H7 (cell line): ENCODE measurements at regions not wholly inside any gene's neighbourhood (a gene's known extent, or its start where the extent isn't known, plus 50 kb on each side); places are given as distances from the start of the nearest gene placed in this dataset.
"Not testable (repeated sequence)": the region's sequence is repeated elsewhere in the genome, so short reads cannot be mapped to it uniquely, and the experiment has no call there.

ENCODE experiments used
- DNase-seq: peaks from one replicate; pipeline ENCODE4 v3.0.0; 2012
- H3K27me3 ChIP-seq: 2 replicates; pipeline ENCODE4 v1.6.0; 2011; ENCODE audit warnings: mild to moderate bottlenecking, low read length; ENCODE audit not compliant: control insufficient read depth, insufficient read depth
- H3K36me3 ChIP-seq: replicated peaks from 2 replicates; pipeline ENCODE4 v1.5.1; 2011; ENCODE audit warnings: low read length; ENCODE audit not compliant: control insufficient read depth, insufficient read depth
- H3K4me3 ChIP-seq: 2 replicates; pipeline ENCODE4 v1.5.1; 2011; ENCODE audit warnings: low read depth, mild to moderate bottlenecking, control low read depth, low read length, moderate library complexity; ENCODE audit not compliant: insufficient read depth

GRCh38 chr1:55801481-55801880 is 586.3 kb upstream of the USP24 start:
- Histone ChIP-seq H3K4me3 (no peak overlapping the region), H3K36me3 (no peaks in the 10 kb centered on the region), H3K27me3 (no peaks in the 10 kb centered on the region)
- no peak for DNase-seq

GRCh38 chr1:55800503-55800902 is 585.3 kb upstream of the USP24 start:
- Histone ChIP-seq H3K27me3 (no peaks in the 10 kb centered on the region), H3K4me3 (no peak overlapping the region), H3K36me3 (no peaks in the 10 kb centered on the region)
- DNase-seq, result no peak

DNA sequence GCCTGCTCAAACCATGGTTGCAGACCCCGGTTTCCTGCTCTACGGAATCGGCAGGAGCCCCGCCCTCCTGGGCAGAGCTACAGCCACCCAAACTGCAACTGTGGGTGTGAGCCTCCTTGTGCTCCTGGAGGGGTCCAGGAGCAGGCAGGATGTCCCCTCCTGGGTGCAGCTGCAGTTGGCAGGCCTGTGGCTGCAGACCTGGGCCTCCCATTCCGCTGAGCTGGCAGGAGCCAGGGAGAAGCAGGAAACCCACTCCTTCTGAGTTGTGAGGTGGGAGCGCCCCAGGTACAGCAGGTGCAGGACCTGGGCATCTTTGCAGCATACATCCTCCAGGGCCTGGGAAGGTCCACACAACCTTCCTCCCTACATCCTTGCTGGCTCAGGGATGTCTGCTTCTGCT is 578.7 kb upstream of the USP24 start:
- no peak overlapping the region for H3K4me3 ChIP-seq
- H3K27me3 ChIP-seq, result no peaks in the 10 kb centered on the region
- DNase-seq, result no peak
- no peaks in the 10 kb centered on the region for H3K36me3 ChIP-seq

DNA sequence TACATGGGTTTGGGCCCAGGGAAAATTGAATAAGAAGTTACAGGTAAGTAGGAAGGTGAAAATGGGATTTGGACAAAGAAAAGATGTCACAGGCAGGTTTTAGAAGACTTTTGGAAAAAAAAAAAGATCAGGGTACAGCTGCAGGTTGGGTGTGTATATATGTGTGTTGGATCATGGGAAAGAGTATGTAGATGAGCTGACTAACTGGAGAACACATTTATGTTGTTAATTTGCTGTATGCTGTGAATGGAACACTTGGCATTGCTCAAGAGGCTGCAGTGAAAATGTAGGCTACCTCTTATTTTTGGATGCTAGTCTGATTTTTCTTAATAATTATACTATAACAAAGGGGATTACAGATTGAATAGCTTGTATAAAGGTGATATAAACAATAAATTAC is 577.7 kb upstream of the USP24 start:
- no peaks in the 10 kb centered on the region for H3K27me3 ChIP-seq
- H3K4me3 ChIP-seq, result no peak overlapping the region
- DNase-seq, result no peak
- no peaks in the 10 kb centered on the region for H3K36me3 ChIP-seq

DNA sequence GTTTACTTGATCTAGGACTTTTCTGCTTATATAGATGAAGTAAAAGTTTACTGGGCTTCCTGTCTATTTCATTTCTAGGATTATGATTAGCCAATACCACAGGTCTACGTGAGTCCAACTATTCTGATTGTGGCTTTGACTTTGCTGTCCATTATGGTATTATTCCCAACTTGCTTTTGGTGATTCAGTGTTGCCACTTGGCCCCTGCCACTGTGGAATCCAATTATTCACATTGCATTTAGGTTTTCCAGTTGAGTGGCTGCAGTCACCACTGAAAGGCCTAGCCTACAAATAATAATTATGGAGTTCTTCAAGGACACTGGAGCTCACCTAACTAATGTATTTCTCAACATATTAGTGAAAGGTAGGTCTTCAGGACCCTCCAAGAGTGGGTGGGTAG is 574.3 kb upstream of the USP24 start:
- DNase-seq, result no peak
- Histone ChIP-seq H3K4me3 (no peak overlapping the region), H3K27me3 (no peaks in the 10 kb centered on the region), H3K36me3 (no peaks in the 10 kb centered on the region)

DNA sequence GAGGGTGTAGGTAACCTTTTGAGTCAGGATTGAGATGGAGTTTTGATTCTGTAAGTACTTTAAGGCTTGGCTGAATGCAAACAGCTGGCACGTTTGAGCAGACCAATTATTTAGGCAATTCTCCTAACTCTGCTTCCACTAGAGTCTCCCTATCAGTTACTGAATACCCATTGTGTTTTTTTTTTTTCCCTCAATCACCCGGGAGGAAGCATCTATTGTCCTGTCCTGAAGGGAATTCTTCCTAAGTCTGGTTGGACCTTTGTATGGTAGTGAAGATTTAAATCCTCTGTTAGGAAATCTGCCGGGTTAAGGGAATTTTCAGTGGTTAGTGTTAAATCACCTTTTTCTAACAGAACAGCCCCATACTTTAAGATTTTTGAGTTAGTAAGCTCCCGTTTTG is 571.2 kb upstream of the USP24 start:
- Histone ChIP-seq H3K4me3 (no peak overlapping the region), H3K36me3 (no peaks in the 10 kb centered on the region), H3K27me3 (no peaks in the 10 kb centered on the region)
- no peak for DNase-seq

DNA sequence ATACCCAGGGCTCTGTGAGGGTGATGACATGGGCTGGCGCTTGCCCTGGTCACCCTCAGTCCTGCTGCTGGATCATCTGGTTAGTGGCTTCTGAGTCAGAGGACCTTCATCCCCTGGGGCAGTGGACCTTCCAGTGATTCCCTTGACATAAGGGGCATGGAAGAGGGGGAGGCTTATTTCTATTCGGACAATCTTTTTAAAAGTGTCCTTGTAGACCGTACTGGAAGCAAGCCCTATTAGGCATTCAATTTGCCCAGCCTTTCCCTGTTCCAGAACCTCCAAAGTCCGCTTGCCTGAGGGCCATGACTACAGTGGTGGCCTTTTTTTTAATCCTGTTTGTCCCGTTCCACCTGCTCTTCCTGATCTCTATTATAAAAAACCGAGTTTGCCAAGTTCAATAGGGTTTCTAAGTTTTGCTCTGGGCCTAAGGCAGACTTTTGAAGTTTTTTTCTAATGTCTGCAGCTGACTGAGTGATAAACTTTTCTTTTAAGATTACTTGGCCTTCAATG is 569.8 kb upstream of the USP24 start:
- not testable (repeated sequence) for H3K4me3 ChIP-seq, DNase-seq, H3K36me3 ChIP-seq, H3K27me3 ChIP-seq

DNA sequence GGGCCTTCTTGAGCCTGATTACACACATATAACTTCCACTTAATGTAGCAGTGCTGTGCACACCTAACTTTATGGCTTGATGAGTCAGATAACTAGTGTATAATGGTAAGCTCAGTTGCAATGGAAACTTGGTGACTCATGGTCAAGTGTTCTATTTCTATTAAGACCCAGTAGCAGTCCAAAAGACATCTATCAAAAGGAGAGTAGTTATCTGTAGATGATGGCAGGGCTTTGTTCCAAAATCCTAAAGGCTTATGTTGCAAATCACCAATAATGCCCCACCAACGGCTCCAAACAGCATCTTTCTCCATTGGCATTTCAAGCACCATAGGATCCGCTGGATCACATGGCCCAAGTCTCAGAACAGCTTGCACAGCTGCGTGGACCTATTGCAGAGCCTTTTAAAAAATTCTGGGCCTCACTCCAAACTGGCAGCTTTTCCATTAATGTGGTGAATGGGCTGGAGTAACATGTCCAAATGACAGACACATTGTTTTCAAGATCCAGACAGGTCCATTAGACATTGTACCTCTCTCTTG is 566.8 kb upstream of the USP24 start:
- no peak for DNase-seq

DNA sequence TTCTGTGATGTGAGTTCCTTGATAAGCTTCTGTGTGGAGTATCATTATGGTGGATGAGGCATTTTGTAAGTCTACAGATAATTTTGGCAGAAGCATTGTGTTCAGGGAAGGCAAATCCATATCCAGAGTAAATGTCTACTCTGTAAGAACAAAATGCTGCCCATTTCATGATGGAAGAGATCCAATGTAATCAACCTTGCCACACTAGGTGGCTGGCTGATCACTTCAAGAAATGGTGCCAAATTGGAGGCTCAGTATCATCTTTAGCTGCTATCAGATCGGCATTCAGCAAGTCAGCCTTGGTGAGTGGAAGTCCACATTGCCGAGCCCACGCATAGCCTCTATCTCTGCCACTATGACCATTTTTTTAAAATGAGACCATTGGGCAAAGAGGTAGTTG is 565.8 kb upstream of the USP24 start:
- Histone ChIP-seq H3K27me3 (no peaks in the 10 kb centered on the region), H3K4me3 (no peak overlapping the region), H3K36me3 (no peaks in the 10 kb centered on the region)
- DNase-seq, result no peak

More for the DNA sequence above, 566.8 kb upstream of the USP24 start:
- H3K4me3 ChIP-seq, result no peak overlapping the region
- H3K27me3 ChIP-seq, result no peaks in the 10 kb centered on the region
- H3K36me3 ChIP-seq, result no peaks in the 10 kb centered on the region

DNA sequence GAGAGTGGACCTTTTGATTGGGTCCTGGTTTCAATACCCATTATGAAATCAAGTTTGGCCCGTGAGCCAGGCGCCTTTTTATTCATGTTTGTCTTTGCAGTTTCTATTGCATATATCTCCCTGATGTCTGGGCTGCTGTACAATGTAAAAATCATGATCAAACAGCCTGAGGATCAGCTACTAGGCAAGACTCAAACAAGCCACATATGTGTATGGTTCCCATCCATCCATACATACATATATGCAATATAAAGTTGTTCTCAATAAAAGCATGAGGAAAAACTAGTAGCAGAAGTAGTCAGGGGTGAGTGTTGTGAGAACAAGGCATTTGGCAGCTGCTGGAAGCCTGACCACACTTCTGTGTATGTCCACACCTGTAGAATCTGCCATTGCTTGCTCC is 562.4 kb upstream of the USP24 start:
- DNase-seq, result no peak
- H3K27me3 ChIP-seq, result no peaks in the 10 kb centered on the region
- H3K4me3 ChIP-seq, result no peak overlapping the region
- no peaks in the 10 kb centered on the region for H3K36me3 ChIP-seq

DNA sequence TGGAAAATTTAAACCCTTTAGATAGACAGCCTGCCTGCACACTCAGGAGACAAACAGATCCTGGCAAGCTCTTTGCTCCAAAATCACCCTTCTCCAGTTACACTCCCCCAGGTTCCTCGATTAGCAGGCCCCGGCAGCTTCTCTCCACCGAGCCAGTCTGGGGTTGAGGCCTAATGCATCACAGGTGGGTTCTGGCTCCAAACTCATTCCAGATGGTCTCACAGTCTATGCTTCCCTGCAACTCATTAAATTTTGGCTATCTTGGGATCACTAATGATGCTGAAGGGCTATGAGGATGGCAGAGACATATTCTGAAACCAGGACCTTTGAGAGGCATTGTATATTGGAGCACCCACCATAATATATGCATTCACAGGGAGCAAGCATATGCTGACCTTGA is 559.8 kb upstream of the USP24 start:
- Histone ChIP-seq H3K27me3 (no peaks in the 10 kb centered on the region; the same call in 1 of the 2 replicates), H3K36me3 (no peaks in the 10 kb centered on the region), H3K4me3 (no peak overlapping the region)
- no peak for DNase-seq

GRCh38 chr1:55774446-55774845 is 559.3 kb upstream of the USP24 start:
- no peaks in the 10 kb centered on the region; the same call in 1 of the 2 replicates for H3K27me3 ChIP-seq
- H3K4me3 ChIP-seq, result no peak overlapping the region
- no peaks in the 10 kb centered on the region for H3K36me3 ChIP-seq
- DNase-seq, result no peak

DNA sequence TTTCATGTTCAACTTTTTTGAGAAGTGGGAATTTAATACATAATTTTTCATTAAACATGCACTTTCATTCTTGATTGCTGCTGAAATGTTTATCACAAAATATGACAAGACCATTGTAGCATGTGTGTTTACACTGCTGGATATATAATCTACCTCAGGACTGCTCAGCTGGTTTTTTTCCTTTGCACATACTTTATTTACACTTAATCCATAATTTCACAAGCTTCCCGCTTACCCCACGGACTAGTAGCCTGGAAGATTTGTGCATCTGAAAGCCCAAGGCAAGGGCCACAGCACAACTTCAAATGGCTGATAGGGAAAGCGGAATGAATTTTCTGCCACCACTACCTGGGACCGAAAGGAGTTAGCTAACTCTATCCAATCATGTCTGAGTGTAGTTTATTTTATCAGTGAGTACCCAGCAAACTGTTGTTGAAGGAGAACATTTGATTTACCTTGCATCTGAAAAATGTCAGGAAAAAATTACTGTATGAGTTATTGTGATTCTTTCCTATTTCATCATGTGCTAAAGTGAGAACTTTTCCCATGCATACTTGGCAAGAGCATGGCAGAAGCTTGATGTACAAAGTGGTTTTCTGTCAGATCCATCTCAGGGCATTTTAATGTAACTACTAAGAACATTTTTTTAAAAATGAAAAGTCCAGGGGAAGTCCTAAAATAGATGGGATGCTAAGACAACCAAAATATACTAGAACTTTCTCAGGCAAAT is 558.2 kb upstream of the USP24 start:
- DNase-seq, result no peak
- H3K4me3 ChIP-seq, result no peak overlapping the region
- H3K36me3 ChIP-seq, result no peaks in the 10 kb centered on the region
- H3K27me3 ChIP-seq, result no peaks in the 10 kb centered on the region; the same call in 1 of the 2 replicates

DNA sequence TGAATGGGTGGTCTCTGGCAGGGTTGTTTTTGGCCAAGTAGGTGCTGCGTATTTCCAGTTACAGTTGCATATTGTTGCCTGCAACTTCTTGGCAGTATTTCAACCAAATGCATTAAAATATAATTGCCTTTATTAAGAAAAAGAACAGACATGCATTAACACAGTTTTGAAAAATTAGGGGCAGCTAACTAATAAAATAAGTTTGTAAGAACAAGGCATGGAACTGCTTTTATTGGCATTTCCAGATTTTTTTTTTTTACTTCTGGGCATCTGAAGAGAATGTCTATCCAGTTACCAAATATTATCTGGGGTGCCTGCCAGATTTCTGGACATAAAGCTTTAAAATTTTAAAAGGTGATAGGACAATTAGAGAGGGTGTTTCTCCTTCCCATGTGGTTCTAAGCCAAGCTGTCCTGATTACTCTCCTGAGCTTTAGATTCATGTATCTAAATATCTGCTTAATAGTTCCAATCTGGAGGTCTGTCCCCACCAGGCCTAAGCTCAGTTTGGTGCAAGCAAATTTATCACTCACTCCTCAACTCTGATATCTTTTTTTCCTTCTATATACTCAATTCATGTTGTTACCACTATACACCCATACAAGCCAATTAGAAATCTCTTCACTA is 553.3 kb upstream of the USP24 start:
- no peak overlapping the region for H3K4me3 ChIP-seq

DNA sequence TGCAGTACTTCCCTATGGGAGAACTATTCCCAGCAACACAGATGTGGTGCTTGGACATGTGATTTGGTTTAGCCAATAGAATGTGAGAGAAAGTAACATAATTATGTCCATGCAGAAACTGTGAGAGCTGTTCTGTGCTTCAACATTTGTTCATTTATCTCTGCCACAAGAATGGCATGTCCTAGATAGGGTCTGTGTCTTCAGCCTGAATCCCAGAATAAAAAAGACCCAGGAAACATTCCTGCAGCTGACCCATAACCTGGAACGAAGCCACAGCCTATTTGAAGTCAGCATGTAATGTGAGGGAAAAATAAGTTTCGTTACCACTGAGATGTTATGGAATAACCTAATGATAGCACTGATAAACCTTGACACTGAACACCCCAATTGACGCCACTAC is 552.0 kb upstream of the USP24 start:
- H3K27me3 ChIP-seq, result no peaks in the 10 kb centered on the region; the same call in 1 of the 2 replicates
- DNase-seq, result no peak

More for the DNA sequence above, 553.3 kb upstream of the USP24 start:
- no peak for DNase-seq
- no peaks in the 10 kb centered on the region; the same call in 1 of the 2 replicates for H3K27me3 ChIP-seq
- no peaks in the 10 kb centered on the region for H3K36me3 ChIP-seq

More for the DNA sequence above, 552.0 kb upstream of the USP24 start:
- Histone ChIP-seq H3K4me3 (no peak overlapping the region), H3K36me3 (no peaks in the 10 kb centered on the region)
